T-cell (primary cell): ENCODE measurements at regions not wholly inside any gene's neighbourhood (a gene's known extent, or its start where the extent isn't known, plus 50 kb on each side); places are given as distances from the start of the nearest gene placed in this dataset.

Source experiments
- ATAC-seq, 4 experiments: fragments of 200-7000 bp in 3 of 4; fragments of 150-1000 bp in 1 of 4; cut with Tn5 transposase; replicated peaks in 1 of 4; 1 replicate in 3 of 4; 2 replicates in 1 of 4; pipeline ENCODE4 v1.10.0; 2021; ENCODE audit warnings: moderate library complexity in 3 of 4, mild to moderate bottlenecking in 2 of 4, moderate number of reproducible peaks in 1 of 4
- CTCF ChIA-PET, 2 donors: fragments of 300-600 bp; sonication (Branson Sonifier 250); formaldehyde crosslinking; loops; one replicate each; lab custom pipeline; 2022; ENCODE audit warnings: antibody characterized with exemption in 2 of 2; lab: Charles Lee
- POLR2A ChIA-PET, 2 donors: fragments of 300-600 bp; sonication (Branson Sonifier 250); formaldehyde crosslinking; loops; one replicate each; lab custom pipeline; 2022; ENCODE audit warnings: antibody characterized with exemption in 2 of 2; lab: Charles Lee
- DNase-seq, 35 experiments: peaks; one replicate each; pipeline versions ENCODE4 v3.0.0 to v3.0.0-alpha.2; 2013 to 2023
- H3K27ac ChIP-seq: one replicate; pipeline ENCODE4 v1.5.1; 2013; ENCODE audit warnings: low read length
- H3K27me3 ChIP-seq, 2 experiments: replicated peaks in 1 of 2; 1 replicate in 1 of 2; 2 replicates in 1 of 2; pipeline versions ENCODE4 v1.6.1 to v1.7.0; 2013; ENCODE audit warnings: low read length in 1 of 2, mixed read lengths in 1 of 2; ENCODE audit not compliant: control insufficient read depth in 2 of 2, insufficient read depth in 2 of 2; ENCODE audit errors: extremely low read depth in 1 of 2
- H3K36me3 ChIP-seq, 2 donors: 1 replicate in 1 of 2; 2 replicates in 1 of 2; pipeline versions ENCODE4 v1.6.1 to v1.7.0; 2013; ENCODE audit warnings: low read length in 1 of 2; ENCODE audit not compliant: control insufficient read depth in 2 of 2, insufficient read depth in 1 of 2; ENCODE audit errors: extremely low read depth in 1 of 2
- H3K4me1 ChIP-seq, 2 experiments: 1 replicate in 1 of 2; 2 replicates in 1 of 2; pipeline versions ENCODE4 v1.6.1 to v1.7.0; 2013; ENCODE audit warnings: low read length in 2 of 2, mixed read lengths in 1 of 2; ENCODE audit not compliant: insufficient read depth in 2 of 2, control insufficient read depth in 1 of 2; ENCODE audit errors: extremely low read depth in 1 of 2
- H3K4me3 ChIP-seq, 2 donors: 1 replicate in 1 of 2; 2 replicates in 1 of 2; pipeline versions ENCODE4 v1.5.1 to v1.7.0; 2013; ENCODE audit warnings: mild to moderate bottlenecking in 2 of 2, low read length in 1 of 2, moderate library complexity in 1 of 2; ENCODE audit not compliant: control insufficient read depth in 1 of 2; ENCODE audit errors: extremely low read depth in 1 of 2
- H3K9me3 ChIP-seq: 2 replicates; pipeline ENCODE4 v1.7.0; 2013
- H3K27ac Mint-ChIP-seq, 2 donors: one replicate each; pipeline ENCODE4 v1.8.0; 2020 to 2021; ENCODE audit warnings: mild to moderate bottlenecking in 2 of 2, mixed read lengths in 2 of 2
- H3K27me3 Mint-ChIP-seq, 2 donors: one replicate each; pipeline ENCODE4 v1.8.0; 2021 to 2022; ENCODE audit warnings: mixed read lengths in 2 of 2
- H3K36me3 Mint-ChIP-seq: one replicate; pipeline ENCODE4 v1.8.0; 2021; ENCODE audit warnings: mixed read lengths
- H3K4me1 Mint-ChIP-seq, 3 donors: one replicate each; pipeline ENCODE4 v1.8.0; 2020 to 2022; ENCODE audit warnings: mixed read lengths in 3 of 3, mild to moderate bottlenecking in 1 of 3
- H3K4me3 Mint-ChIP-seq, 3 donors: one replicate each; pipeline ENCODE4 v1.8.0; 2020 to 2022; ENCODE audit warnings: mild to moderate bottlenecking in 3 of 3, mixed read lengths in 3 of 3, moderate library complexity in 3 of 3
- H3K9me3 Mint-ChIP-seq, 3 donors: one replicate each; pipeline ENCODE4 v1.8.0; 2020 to 2022; ENCODE audit warnings: mixed read lengths in 3 of 3
- WGBS: methylation state at CpG from one replicate; pipeline ENCODE4 v1.1.5; 2013; ENCODE audit warnings: missing lambda C conversion rate; ENCODE audit not compliant: insufficient coverage; 5-methylcytosine and 5-hydroxymethylcytosine counted together

GRCh38 chr9:95815961-95816360 lies 59.5 kb upstream of the ERCC6L2 start:
- Histone ChIP-seq H3K9me3 (no peaks in the 10 kb centered on the region), H3K4me3 (no peak overlapping the region), H3K36me3 (no peaks in the 10 kb centered on the region), H3K27ac (no peak overlapping the region), H3K27me3 (peaks cover 0 to 7% of the 10 kb centered on the region in 2 experiments), H3K4me1 (no peaks in the 10 kb centered on the region)
- ATAC-seq (no peak), DNase-seq (no peak)
- H3K9me3 Mint-ChIP-seq, result no peaks in the 10 kb centered on the region
- CTCF ChIA-PET, result no interaction called here
- no peaks in the 10 kb centered on the region for H3K4me1 Mint-ChIP-seq
- WGBS, result 88% methylated on average over 16 of the region's 17 CpGs
- no peak overlapping the region for H3K4me3 Mint-ChIP-seq
- H3K36me3 Mint-ChIP-seq, result peaks cover 16% of the 10 kb centered on the region
- no peak overlapping the region for H3K27ac Mint-ChIP-seq
- POLR2A ChIA-PET, result interaction anchor here in 1 of 2 donors (0.5 to 0.8 kb wide), 2 partner anchors 29 to 109 kb away, joined by 4 to 7 read pairs; no protein-coding TSS in a partner anchor
- no peaks in the 10 kb centered on the region for H3K27me3 Mint-ChIP-seq

GRCh38 chr9:95815133-95815532 lies 60.4 kb upstream of the ERCC6L2 start:
- POLR2A ChIA-PET, result no interaction called here
- Mint-ChIP-seq H3K36me3 (peaks cover 16% of the 10 kb centered on the region), H3K4me3 (no peak overlapping the region), H3K27ac (no peak overlapping the region), H3K4me1 (peaks cover 0 to 6% (median 2%) of the 10 kb centered on the region in 3 donors), H3K9me3 (no peaks in the 10 kb centered on the region), H3K27me3 (peaks cover 0 to 1% of the 10 kb centered on the region in 2 donors)
- H3K27me3 ChIP-seq, result peaks cover 0 to 12% of the 10 kb centered on the region in 2 experiments
- H3K36me3 ChIP-seq, result no peaks in the 10 kb centered on the region
- WGBS, result 88% methylated on average over 17 of the region's 17 CpGs
- H3K4me1 ChIP-seq, result no peaks in the 10 kb centered on the region
- H3K4me3 ChIP-seq, result no peak overlapping the region
- CTCF ChIA-PET, result no interaction called here
- H3K27ac ChIP-seq, result no peak overlapping the region
- ATAC-seq, result no peak
- H3K9me3 ChIP-seq, result no peaks in the 10 kb centered on the region
- DNase-seq, result no peak

- no peak overlapping the region for H3K4me3 Mint-ChIP-seq
- no peak for ATAC-seq
Observed at GRCh38 chr9:95813923-95814322, 61.6 kb upstream of the ERCC6L2 start.

GRCh38 chr9:95810814-95811213 lies 64.7 kb upstream of the ERCC6L2 start:
- peaks cover 6 to 7% of the 10 kb centered on the region in 2 donors for H3K27me3 Mint-ChIP-seq
- Histone ChIP-seq H3K9me3 (no peaks in the 10 kb centered on the region), H3K27ac (no peak overlapping the region), H3K36me3 (no peaks in the 10 kb centered on the region), H3K4me1 (no peaks in the 10 kb centered on the region), H3K27me3 (peaks cover 0 to 11% of the 10 kb centered on the region in 2 experiments), H3K4me3 (no peak overlapping the region)
- H3K4me3 Mint-ChIP-seq, result no peak overlapping the region
- ATAC-seq (no peak), DNase-seq (no peak)
- POLR2A ChIA-PET, result no interaction called here
- H3K9me3 Mint-ChIP-seq, result no peaks in the 10 kb centered on the region
- H3K4me1 Mint-ChIP-seq, result peaks cover 9 to 20% (median 16%) of the 10 kb centered on the region in 3 donors
- no peak overlapping the region for H3K27ac Mint-ChIP-seq
- H3K36me3 Mint-ChIP-seq, result peaks cover 13% of the 10 kb centered on the region
- CTCF ChIA-PET, result no interaction called here

More at GRCh38 chr9:95813923-95814322, 61.6 kb upstream of the ERCC6L2 start:
- no peaks in the 10 kb centered on the region for H3K9me3 Mint-ChIP-seq
- no peaks in the 10 kb centered on the region for H3K9me3 ChIP-seq
- peaks cover 0 to 13% of the 10 kb centered on the region in 2 experiments for H3K27me3 ChIP-seq
- ChIA-PET POLR2A (no interaction called here), CTCF (no interaction called here)
- no peak overlapping the region for H3K4me3 ChIP-seq
- peaks cover 15% of the 10 kb centered on the region for H3K36me3 Mint-ChIP-seq
- no peak for DNase-seq
- peaks cover 9 to 16% (median 10%) of the 10 kb centered on the region in 3 donors for H3K4me1 Mint-ChIP-seq
- no peak overlapping the region for H3K27ac Mint-ChIP-seq
- H3K4me1 ChIP-seq, result no peaks in the 10 kb centered on the region
- no peak overlapping the region for H3K27ac ChIP-seq
- H3K27me3 Mint-ChIP-seq, result peaks cover 0 to 1% of the 10 kb centered on the region in 2 donors
- H3K36me3 ChIP-seq, result no peaks in the 10 kb centered on the region

- H3K4me1 Mint-ChIP-seq, result peaks cover 9 to 20% (median 16%) of the 10 kb centered on the region in 3 donors
- no peak for ATAC-seq
- ChIA-PET POLR2A (no interaction called here), CTCF (no interaction called here)
- H3K27ac ChIP-seq, result no peak overlapping the region
- WGBS, result 71% methylated on average over 2 of the region's 3 CpGs
- no peak overlapping the region for H3K4me3 ChIP-seq
- H3K36me3 ChIP-seq, result no peaks in the 10 kb centered on the region
- no peak for DNase-seq
- peaks cover 0 to 11% of the 10 kb centered on the region in 2 experiments for H3K27me3 ChIP-seq
- H3K4me1 ChIP-seq, result no peaks in the 10 kb centered on the region
- H3K9me3 ChIP-seq, result no peaks in the 10 kb centered on the region
- peaks cover 6 to 7% of the 10 kb centered on the region in 2 donors for H3K27me3 Mint-ChIP-seq
- H3K27ac Mint-ChIP-seq, result no peak overlapping the region
- no peaks in the 10 kb centered on the region for H3K9me3 Mint-ChIP-seq
- no peak overlapping the region for H3K4me3 Mint-ChIP-seq
- H3K36me3 Mint-ChIP-seq, result peaks cover 10% of the 10 kb centered on the region
Observed at GRCh38 chr9:95810133-95810532, 65.4 kb upstream of the ERCC6L2 start.

- DNase-seq, result no peak
- Histone ChIP-seq H3K9me3 (no peaks in the 10 kb centered on the region), H3K27me3 (peaks cover 0 to 11% of the 10 kb centered on the region in 2 experiments), H3K4me1 (no peaks in the 10 kb centered on the region), H3K4me3 (no peak overlapping the region), H3K36me3 (no peaks in the 10 kb centered on the region), H3K27ac (no peak overlapping the region)
- H3K4me1 Mint-ChIP-seq, result peaks cover 9 to 20% (median 16%) of the 10 kb centered on the region in 3 donors
- ATAC-seq, result no peak
- POLR2A ChIA-PET, result no interaction called here
- H3K36me3 Mint-ChIP-seq, result peaks cover 6% of the 10 kb centered on the region
- H3K27me3 Mint-ChIP-seq, result peaks cover 6 to 7% of the 10 kb centered on the region in 2 donors
- H3K27ac Mint-ChIP-seq, result no peak overlapping the region
- CTCF ChIA-PET, result no interaction called here
- H3K4me3 Mint-ChIP-seq, result no peak overlapping the region
- 100% methylated on average over 1 of the region's 2 CpGs for WGBS
- H3K9me3 Mint-ChIP-seq, result no peaks in the 10 kb centered on the region
Observed at GRCh38 chr9:95809686-95810085, 65.8 kb upstream of the ERCC6L2 start.

- Mint-ChIP-seq H3K27me3 (peaks cover 6 to 7% of the 10 kb centered on the region in 2 donors), H3K9me3 (no peaks in the 10 kb centered on the region), H3K27ac (no peak overlapping the region), H3K4me1 (peaks cover 9 to 20% (median 16%) of the 10 kb centered on the region in 3 donors), H3K36me3 (no peaks in the 10 kb centered on the region), H3K4me3 (no peak overlapping the region)
- Histone ChIP-seq H3K36me3 (no peaks in the 10 kb centered on the region), H3K27me3 (peaks cover 0 to 11% of the 10 kb centered on the region in 2 experiments), H3K27ac (no peak overlapping the region), H3K4me3 (no peak overlapping the region), H3K9me3 (no peaks in the 10 kb centered on the region), H3K4me1 (no peaks in the 10 kb centered on the region)
- ATAC-seq, result no peak
- 94% methylated on average over 2 of the region's 3 CpGs for WGBS
- POLR2A ChIA-PET, result no interaction called here
- no peak for DNase-seq
- CTCF ChIA-PET, result no interaction called here
Observed at GRCh38 chr9:95808011-95808410, 67.5 kb upstream of the ERCC6L2 start.
